ENCODE measurements at regions not wholly inside any gene's neighbourhood (a gene's known extent, or its start where the extent isn't known, plus 50 kb on each side); places are given as distances from the start of the nearest gene placed in this dataset.
"Not testable (repeated sequence)": the region's sequence is repeated elsewhere in the genome, so short reads cannot be mapped to it uniquely, and the experiment has no call there.

GRCh38 chr2:238521002-238521401, 94.3 kb downstream of the ASB1 start:
- no peak for DNase-seq (ENCODE audit: low read depth)

DNA sequence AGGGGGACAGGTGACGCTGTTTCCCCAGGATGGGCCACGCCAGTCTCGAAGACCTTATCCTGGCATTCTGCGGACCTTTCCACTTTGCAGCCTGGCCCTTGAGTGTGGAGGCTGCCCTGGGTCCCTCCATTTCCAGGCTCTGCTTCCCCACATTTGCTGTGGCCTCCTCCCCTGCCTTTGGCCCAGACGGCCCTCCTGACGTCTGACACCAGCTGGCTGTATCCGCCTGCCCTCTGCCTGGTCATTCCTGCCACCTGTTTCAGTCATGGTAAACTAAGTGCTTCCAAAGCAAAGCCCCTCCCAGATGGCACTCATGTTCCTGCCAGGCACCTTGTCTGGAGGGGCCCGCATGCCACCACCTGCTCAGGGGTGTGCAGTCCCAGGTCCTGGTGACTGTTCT, 95.1 kb downstream of the ASB1 start:
- DNase-seq (ENCODE audit: low read depth), result no peak

GRCh38 chr2:238523158-238524110, 96.7 kb downstream of the ASB1 start:
- DNase-seq (ENCODE audit: low read depth), result no peak

- DNase-seq (ENCODE audit: low read depth), result no peak
Measured at GRCh38 chr2:238524426-238524983, 97.8 kb downstream of the ASB1 start.

DNA sequence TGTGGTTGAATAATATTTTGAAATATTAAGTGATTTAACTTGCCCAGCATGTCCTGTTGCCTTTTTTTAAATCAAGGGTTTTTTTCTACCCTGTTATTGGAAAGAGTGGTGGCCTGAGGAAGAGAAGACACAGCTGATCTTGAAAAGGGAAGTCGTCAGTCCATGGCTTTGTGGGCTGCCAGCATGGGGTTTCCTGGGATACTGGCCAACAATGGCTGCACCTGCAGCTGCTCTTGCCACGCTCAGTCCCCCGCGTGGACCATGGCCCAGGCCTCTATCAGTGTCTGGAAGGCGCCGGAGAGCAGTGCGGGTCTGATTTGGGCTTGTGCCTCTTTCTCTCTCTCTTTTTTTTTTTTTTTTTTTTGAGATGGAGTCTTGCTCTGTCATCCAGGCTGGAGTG, 99.3 kb downstream of the ASB1 start:
- DNase-seq (ENCODE audit: low read depth), result no peak

GRCh38 chr2:238527565-238527964, 100.8 kb downstream of the ASB1 start:
- no peak for DNase-seq (ENCODE audit: low read depth)

DNA sequence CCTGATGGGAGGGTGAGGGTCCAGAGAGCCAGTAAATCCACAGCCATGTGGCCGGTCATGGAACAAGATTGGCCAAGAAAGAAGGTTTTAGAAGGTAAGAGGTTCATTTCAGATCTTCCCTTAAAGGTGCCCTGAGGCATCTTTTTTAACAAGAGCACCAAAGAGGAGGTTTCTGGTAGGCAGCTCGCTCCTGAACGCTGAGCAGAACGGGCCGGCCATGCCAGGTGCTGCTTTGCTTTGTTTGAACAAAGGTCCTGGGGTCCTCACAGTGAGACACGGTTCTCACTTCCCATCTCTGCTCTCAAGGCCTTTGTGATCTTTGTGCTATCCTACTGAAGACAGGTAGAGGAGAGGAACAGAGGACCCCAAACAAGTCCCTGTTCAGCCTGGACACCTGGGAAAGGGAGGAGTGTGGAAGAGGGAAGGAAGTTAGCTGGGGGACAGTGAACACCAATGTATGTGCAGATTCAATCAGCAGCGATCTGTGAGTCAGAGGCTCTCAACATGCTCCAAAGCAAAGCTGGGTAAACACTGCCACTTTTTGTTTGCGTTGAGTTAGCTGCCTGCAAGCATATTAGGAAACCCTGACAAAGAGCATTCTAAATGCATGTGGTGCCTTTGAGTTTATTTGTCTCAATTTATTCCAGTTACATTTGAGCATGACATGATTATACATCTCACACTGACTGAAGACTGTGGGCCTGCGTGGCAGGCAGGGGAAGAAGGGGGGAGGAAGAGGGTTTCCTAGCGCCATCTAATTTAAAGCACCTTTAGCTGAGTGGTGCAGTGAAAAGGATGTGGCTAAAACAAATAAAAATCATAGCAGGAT, 102.4 kb downstream of the ASB1 start:
- no peak for DNase-seq (ENCODE audit: low read depth)

- not testable (repeated sequence) for DNase-seq (ENCODE audit: low read depth)
Measured at GRCh38 chr2:238531017-238531645, 104.4 kb downstream of the ASB1 start.

GRCh38 chr2:238543732-238544131, 117.0 kb downstream of the ASB1 start:
- DNase-seq (ENCODE audit: low read depth), result not testable (repeated sequence)

- DNase-seq (ENCODE audit: low read depth), result no peak
Measured at GRCh38 chr2:238548902-238549462, 122.3 kb downstream of the ASB1 start.

DNA sequence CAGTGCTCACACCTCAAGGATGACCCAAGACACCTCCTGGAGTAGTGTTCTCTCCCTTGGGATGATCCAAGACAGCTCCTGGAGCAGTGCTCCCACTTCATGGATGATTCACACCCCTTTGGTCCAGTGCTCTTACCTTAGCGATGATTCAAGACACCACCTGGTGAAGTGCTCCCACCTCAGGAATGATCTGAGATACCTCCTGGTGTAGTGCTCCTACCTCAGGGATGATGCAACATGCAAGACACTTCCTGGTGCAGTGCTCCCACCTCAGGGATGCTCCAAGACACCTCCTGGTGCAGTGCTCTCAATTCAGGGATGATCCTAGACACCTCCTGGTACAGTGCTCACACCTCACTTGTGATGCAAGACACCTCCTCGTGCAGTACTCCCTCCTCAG, 123.1 kb downstream of the ASB1 start:
- no peak for DNase-seq (ENCODE audit: low read depth)

- no peak for DNase-seq (ENCODE audit: low read depth)
Measured at GRCh38 chr2:238551091-238551490, 124.4 kb downstream of the ASB1 start.

DNA sequence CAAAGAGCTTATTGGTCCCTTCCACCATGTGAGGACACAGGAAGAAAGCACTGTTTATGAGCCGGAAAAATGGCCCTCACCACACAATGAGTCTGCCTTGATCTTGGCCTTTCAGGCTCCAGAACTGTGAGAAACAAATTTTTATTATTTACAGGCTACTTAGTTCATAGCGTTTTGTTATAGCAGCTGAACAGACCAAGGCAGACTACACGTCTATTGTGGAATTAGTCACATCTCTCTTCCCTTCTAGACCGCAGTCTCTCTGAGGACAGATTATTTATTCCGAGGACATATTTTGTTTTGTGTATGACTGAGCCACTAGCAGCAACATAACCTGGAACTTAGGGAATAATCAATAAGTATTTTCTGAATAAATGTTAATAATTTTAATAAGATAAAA, 125.5 kb downstream of the ASB1 start:
- DNase-seq (ENCODE audit: low read depth), result no peak

DNA sequence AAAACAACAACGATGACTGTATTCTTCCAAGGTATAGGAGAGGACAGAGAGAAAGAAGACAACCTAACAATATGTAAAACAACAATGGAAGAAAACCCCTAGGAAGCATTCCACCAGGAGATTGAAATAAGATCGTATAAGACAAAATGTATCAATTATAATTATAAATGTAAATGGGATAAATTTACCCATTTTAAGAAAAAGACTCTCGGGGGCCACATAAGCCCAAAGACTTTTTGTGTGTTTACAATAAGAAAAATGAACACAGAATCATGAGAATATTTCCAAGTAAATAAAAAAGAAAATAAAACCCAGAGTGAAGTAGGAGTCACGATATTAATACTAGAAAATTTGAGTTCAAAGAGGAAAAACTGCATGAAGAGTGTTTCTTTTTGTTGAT, 126.4 kb downstream of the ASB1 start:
- no peak for DNase-seq (ENCODE audit: low read depth)

DNA sequence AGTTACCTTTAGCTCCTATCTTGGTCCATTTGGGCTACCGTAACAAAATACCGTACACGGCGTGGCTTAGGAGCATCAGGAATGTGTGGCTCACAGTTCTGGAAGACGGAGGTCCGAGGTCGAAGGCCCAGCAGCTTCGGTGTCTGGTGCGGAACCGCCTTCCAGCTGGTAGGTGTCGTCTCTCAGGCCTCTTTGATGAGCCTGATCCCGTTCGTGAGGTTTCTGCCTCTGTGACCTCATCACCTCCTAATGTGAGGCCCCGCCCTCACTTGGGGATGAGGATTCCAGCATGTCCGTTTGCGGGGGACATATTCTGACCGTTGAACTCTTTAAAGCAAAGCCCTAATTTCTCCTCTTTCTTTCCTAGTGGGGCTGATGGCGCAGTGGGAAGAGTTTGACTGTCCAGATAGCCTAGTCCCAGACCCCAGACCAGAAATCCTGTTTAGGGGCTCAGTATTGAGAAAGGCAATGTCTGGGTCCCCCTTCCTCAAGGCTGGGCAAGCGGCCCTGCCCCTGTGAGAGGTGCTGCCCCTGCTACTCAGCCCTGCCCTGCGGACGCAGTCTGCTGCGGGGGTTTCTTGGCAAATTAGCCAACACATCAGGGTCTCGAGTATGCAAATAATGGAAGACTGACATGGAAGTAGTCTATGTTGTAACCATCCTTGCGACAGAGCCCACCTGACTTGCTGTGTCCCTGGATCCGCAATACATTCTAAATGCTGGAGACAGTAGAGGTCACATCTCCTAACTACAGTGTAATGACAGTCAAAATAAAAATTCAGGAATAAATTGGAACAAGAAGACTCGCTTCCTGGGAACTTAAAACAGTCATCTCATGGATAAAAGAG, 128.0 kb downstream of the ASB1 start:
- no peak for DNase-seq (ENCODE audit: low read depth)

DNA sequence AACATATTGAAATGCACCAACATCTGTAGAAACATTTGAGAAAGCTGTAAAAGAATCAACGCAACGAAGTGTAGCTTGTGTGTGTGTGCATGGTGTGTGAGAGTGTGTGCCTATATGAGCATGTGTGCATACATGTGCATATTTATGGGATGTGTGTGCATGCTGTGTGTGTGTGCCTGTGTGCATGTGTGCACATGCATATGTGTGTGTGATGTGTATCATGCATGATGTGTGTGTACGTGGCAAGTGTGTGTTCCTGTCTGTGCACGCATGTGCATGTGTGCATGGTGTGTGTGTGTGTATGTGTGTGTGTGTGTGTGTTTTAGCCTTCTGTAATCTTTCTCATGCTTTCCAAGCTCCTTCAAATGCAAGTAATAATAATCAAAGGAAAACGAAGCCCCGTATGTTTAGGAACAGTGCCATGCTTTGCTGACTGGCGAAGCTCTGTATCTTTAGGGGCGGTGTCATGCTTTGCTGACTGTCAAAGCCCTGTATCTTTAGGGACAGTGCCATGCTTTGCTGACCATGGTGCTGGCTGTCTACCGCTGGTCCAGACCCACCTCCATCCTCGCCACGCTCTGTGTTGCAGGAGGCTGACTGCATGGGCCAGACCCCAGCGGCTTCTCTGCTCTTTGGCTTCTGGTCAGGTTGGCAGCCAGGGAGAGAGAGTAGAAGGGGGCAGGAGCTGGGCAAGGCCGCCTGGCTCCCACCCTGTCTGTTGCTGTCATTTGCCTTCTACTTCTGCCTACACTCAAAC, 129.2 kb downstream of the ASB1 start:
- DNase-seq (ENCODE audit: low read depth), result no peak

DNA sequence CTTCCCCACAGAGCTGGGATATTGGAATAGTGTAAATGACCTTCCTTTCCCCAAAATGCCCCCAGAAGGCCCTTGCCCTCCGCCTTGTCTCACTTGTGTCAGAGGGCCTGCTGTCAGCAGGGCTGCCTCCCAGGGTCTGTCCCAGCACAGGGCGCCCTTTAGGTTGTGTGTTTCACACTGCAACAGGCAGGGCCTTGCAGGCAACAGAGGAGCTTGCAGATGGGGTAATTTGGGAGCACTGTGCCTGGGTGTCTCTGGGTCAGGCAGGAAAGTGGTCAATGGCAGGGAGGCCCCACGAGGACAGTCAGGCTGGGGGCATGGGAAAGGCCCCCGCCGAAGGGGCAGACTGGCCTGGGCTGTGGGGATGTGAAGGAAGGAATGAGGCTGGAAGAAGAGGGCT, 130.7 kb downstream of the ASB1 start:
- no peak for DNase-seq (ENCODE audit: low read depth)

DNA sequence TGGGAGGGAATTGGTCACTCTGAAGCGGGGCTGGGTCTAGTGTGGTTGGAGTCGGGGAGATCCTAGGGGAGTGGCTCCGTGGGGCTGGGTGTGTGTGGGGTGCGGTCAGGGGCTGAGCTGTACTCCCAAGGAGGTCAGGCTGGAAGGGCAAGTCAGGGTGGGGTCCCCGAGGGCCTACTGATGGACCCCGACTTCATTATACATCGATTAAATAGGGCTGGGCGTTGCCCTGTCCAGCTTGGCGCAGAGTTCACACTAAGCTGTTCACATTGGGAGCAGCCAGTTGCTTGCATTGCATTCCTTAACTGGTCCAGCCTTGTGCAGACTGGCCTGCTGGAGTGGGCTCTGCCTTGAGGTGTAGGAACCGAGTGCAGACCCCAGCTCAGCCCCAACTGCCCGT, 131.2 kb downstream of the ASB1 start:
- no peak for DNase-seq (ENCODE audit: low read depth)

GRCh38 chr2:238558456-238559099, 131.9 kb downstream of the ASB1 start:
- DNase-seq (ENCODE audit: low read depth), result no peak

GRCh38 chr2:238560234-238560633, 133.5 kb downstream of the ASB1 start:
- DNase-seq (ENCODE audit: low read depth), result no peak
